ENCODE measurements at regions not wholly inside any gene's neighbourhood (a gene's known extent, or its start where the extent isn't known, plus 50 kb on each side); places are given as distances from the start of the nearest gene placed in this dataset.
A peak's percentile ranks its signal among the peaks of the same experiment; 100 is the strongest.
"Not testable (repeated sequence)": the region's sequence is repeated elsewhere in the genome, so short reads cannot be mapped to it uniquely, and the experiment has no call there.

DNA sequence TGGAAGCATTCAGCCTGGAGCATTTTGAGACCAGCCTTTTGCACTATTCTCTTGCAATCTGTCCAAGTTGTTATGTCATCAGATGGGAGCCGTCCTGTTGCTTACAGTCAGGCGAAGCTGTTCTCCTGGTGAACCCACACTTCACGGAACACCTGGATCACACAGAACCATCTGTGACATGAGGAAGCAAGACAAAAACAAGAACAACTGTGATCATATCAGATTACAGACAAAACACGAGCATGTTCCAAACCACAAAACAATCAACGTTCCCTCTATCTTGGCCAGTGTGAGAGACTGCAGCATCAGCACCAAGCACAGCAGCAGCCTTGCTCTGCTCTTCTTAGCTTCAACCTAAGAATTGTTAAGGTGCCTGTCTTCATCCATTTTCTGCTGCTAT is 180.5 kb upstream of the SFSWAP start:
- DNase-seq (ENCODE audit: low spot score) = no peak

DNA sequence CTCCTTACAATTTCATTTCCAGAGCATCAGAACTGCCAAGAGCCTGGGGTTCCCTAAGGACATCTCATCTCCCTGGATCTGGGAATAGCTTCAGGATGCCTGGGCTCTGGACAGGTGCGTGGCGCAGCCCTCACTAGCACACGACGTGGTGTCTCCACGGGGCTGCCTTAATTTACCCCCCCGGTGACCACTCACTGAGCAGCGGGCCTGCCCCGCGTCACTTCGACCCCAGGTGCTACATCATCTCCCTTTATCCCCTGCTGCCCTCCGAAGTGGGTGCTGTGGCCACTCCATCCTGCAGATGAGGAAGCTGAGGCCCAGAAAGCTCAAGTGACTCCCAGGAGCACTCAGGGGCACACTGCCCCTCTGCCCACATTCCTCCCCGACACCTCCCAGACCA is 177.8 kb upstream of the SFSWAP start:
- peak; percentile 51 for DNase-seq (ENCODE audit: low spot score)

DNA sequence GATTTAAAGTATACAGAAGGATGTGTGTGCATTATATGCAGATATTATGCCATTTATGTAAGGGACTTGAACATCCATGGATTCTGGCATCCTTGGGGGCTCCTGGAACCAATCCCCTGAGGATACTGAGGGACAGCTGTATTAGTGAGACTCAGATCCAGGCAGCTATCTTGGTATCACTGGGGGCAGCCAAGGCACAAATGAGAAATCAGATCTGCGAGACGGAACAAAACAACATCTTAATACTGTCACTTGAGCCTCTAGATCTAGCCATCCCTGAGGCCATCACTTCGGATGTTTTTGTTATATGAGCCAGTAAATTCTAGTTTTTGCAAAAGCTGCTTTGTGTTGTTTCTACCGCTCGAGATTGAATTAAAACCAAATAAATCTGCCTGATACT is 175.1 kb upstream of the SFSWAP start:
- DNase-seq (ENCODE audit: low spot score) = no peak

DNA sequence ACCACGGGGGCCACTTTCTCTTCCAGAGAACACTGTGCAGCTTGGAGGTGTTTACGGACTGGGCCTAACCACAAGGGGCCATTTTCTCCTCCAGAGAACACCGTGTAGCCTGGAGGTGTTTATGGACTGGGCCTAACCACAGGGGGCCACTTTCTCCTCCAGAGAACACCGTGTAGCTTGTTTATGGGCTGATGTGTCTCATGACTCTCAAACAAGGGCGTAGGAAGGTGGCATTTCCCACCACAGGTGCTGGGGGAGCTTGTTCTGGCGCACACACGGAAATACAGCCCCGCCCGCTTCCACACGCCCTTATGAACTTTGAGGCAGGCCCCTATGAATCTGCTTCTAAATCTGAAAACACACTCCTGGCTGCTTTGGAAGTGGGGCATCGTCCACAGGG is 174.6 kb upstream of the SFSWAP start:
- DNase-seq (ENCODE audit: low spot score) = peak; percentile 16

DNA sequence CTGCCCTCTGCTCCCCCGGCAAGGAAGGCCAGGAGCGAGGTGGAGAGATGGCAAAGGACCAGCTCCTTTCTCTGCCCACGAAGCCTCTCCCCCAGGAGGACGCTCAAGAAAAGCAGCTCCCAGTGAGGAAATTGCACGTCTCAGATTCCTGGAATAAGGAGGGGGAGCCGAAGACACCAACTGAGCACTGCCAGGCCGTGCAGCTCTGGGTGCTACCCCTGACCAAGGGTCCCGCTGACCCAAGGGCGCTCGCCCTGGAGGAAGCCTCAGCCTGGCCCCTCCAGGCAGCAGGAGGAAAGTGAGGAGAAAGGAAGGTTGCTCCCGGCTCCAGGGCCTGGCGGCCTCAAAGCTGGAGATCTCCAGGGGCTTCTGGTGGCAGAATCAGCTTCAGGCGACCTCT is 174.1 kb upstream of the SFSWAP start:
- peak; percentile 77 for DNase-seq (ENCODE audit: low spot score)

DNA sequence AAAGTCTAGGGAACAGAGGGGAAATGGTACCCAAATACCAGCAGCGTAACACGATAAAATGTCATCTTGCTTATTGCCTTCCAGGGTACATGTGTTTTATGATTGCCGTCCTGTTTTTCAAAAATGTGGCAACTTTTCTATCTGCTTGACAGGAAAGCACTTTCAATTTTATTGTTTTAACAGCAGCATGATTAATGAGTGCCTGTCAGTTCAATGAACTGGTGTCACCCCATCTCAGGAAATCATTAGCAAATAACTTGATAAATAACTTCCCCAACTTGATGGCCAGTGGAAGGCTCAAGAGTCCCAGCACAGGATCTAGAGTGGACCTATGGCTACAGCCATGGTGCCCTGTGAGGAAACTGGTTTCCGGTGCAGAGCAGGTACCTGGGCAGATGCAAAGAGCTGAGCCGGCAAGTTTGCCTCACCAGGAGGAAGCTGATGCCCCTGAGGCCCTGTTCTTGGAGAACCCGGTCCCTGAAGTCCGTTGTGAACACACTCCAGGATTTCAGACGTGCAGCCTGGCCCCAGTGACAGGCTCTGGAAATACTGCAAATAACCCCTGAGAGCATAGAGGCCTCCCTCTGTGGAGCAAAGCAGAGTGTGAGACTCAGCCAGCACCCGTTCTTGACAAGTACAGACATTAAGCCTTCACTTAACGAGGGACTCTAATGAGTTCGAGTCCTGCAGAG is 173.5 kb upstream of the SFSWAP start:
- peak; percentile 75 for DNase-seq (ENCODE audit: low spot score)

DNA sequence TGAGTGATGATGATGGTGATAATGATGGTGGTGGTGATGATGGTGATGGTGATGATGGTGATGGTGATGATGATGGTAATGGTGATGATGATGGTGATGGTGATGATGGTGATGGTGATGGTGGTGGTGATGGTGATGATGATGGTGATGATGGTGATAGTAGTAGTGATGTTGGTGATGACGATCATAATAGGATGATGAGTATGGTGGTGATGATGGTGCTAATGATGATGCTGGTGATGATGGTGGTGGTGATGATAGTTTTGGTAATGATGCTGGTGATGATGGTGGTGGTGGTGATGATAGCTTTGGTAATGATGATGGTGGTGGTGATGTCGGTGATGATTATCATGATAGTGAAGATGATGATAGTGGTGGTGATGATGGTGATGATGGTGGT is 171.5 kb upstream of the SFSWAP start:
- DNase-seq (ENCODE audit: low spot score) = no peak

DNA sequence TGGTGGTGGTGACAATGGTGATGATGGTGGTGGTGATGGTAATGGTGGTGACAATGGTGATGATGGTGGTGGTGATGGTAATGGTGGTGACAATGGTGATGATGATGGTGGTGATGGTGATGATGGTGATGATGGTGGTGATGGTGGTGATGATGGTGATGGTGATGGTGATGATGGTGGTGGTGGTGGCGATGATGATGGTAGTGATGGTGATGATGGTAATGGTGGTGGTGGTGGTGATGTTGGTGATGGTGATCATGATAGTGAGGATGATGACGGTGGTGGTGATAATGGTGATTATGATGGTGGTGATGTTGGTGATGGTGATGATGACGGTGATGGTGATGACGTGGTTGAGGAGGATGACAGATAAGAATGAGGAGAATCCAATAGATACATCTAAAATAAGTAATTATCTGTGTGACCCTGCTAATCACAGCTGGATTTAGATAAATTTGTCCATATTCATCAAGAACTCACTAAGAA is 170.7 kb upstream of the SFSWAP start:
- DNase-seq (ENCODE audit: low spot score) = no peak

DNA sequence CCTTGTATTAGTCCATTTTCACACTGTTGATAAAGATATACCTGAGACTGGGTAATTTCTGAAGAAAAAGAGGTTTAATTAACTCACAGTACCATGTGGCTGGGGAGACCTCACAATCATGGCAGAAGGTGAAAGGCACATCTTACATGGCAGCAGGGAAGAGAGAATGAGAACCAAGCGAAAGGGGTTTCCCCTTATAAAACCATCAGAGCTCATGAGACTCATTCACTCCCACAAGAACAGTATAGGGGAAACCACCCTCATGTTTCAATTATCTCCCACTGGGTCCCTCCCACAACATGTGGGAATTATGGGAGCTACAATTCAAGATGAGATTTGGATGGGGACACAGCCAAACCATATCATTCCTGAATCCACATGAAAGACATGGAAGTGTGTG is 169.4 kb upstream of the SFSWAP start:
- DNase-seq (ENCODE audit: low spot score) = not testable (repeated sequence)

DNA sequence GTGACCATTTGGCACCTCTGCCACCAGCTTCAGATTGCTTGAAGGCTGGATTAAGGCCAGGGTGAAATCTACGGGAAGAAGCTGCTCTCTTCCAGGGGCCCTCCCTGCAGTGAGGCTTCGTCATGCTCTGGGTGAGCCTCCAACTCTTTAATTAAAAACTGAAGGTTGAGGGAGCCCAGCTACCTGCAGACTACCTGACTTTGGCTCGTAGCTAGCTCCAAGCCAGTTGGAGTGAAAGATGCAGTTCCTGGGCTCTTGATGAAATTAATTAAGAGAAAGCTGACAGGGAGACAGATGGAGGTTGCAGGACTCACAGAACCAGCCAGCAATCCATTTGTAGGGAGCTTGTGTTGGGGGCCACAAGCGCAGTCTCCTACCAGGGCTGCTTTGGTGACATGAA is 168.5 kb upstream of the SFSWAP start:
- DNase-seq (ENCODE audit: low spot score) = no peak

DNA sequence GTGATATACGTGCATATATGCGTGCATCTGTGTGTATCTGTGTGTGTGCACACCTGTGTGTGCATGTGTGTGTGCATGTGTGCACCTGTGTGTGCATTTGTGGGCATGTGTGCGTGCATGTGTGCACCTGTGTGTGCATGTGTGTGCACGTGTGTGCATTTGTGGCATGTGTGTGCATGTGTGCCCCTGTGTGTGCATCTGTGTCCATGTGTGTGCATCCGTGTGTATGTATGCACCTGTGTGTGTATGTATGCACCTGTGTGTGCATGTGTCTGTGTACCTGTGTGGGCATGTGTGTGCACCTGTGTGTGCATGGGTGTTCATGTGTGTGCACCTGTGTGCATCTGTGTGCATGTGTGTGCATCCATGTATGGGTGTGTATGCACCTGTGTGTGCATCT is 167.8 kb upstream of the SFSWAP start:
- DNase-seq (ENCODE audit: low spot score) = no peak

DNA sequence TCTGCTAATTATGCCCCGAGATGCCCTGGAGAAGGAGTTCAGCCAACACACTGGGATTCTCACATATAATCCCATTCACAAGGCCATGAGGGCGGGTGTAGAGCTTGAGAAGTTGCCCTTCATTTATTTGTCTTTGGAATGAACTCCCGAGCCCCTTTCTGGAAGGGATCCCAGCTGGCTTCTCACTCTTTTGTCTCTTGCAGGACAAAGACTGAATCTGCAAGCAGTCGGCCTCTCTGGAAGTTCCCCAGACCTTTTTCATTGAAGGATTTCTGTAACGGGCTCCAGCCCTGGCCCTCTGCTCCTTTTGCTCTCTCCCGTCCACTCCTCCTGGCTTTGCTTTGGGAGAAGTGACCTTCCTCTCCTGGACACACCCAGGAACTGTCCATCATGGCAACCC is 163.3 kb upstream of the SFSWAP start:
- no peak for DNase-seq (ENCODE audit: low spot score)

DNA sequence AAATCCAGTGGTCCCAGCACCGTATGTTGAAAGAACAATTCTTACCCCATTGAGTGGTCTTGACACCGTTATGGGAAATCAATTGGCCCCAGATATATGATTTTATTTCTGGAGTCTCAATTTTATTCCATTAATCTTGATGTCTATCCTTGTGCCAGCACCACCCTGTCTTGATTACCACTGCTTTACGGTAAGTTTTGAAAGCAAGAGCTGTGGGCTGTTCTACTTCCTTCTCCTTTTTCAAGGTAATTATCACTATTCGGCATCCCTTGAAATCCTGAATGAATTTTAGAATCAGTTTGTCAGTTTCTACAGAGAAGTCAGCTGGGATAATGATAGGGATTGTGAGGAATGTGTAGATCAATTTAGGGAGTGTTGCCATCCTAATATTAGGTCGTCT is 160.8 kb upstream of the SFSWAP start:
- DNase-seq (ENCODE audit: low spot score) = no peak

DNA sequence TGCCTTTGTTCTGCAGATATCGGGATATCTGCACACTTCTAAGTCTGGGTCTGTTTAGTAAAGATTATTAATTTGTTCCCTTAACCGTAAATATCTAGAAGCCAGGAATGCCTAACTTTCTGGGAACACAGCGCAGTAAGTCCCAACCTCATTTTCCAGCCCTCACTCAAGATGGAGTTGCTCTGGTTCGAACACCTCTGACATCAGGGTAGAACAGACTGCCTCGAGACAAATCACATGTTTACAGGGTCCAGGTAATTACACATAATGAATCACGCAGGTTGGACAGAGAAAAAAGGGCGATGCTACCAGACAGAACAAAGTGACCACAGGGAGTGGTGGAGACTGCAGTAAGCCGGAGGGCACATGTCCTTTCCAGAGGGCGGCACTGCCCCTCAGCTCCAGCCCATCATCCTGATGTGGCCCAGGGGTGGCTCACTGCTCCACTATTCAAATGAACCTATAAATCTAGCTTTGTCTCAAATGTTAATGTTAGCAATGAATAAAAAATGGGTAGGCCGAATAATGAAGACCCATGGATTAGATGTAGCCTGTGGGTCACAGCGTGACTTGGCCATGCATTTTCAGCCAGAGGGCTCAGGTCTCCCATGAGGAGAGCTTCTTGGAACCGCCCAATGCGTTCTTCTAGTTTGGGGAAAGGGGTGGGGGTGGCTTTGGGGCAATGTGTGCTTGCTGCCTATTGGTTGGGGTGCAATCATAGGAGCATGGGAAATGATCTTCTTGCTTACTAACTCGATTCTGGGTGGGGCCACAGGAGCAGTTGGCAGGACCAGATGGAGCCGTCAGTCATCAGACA is 159.0 kb upstream of the SFSWAP start:
- no peak for DNase-seq (ENCODE audit: low spot score)

DNA sequence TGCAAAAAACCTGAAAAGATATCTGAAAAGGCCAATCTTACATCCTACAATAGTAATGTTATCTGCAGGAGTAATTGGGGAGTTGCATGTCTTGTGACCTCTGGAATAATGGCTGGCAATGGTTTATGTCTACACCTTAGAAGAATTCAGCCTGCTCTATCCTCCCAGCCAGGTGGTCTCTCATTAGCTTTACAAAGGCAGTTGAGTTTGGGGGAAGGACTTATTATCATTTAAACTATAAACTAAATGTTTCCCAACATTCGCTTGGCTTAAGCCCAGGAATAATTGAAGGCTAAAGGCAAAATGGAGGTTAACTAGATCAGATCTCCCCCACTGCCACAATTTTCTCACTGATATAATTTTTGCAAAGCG is 158.4 kb upstream of the SFSWAP start:
- DNase-seq (ENCODE audit: low spot score) = no peak

DNA sequence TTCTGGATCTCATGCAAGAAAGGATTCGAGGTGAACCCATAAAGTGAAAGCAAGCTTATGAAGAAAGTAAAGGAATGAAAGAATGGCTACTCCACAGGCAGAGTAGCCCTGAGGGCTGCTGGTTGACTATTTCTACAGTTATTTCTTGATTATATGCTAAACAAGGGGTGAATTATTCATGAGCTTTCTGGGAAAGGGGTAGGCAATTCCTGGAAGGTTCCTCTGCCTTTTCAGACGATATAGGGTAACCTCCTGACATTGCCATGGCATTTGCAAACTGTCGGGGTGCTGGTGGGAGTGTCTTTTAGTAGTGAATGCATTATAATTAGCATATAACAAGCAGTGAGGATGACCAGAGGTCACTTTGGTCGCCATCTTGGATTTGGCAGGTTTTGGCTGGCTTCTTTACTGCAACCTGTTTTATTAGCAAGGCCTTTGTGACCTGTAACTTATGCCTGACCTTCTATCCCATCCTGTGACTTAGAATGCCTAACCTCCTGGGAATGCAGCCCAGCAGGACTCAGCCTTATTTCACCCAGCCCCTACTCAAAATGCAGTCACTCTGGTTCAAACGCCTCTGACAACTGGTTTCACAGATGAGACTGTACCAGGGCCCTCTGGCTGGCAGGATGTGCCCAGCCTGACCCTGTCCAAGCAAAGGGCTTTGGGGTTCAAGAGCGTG is 157.7 kb upstream of the SFSWAP start:
- no peak for DNase-seq (ENCODE audit: low spot score)

DNA sequence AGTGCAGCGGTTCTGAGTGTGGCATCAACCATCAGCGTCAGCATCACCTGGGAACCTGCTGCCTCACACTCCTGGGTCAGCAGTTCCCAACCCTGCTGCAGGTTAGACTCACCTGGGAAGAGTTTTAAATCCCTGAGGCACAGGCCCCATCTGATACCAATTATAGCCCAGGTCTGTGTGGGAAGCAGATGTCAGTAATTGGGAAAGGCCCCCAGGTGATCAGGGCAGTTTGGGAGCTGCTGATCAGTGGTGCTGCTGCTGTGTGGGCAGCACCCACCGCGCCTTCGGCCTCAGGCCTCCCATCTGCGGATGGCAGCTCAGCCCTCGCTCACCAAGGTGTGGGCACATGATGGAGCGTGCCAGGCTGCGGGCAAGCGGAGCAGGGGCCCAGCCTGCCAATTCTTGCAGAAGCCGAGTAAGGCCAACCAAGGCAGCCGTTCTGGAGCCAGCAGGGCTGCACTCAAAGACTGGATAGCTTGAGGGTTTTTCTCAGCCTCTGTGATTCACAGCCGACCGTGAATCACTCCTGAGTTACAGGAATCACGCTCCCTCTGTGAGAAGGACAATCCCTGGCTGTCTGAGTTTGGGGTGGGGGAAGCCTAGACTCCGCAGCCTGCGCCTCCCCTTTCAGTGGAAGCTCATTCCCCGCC is 155.6 kb upstream of the SFSWAP start:
- DNase-seq (ENCODE audit: low spot score) = no peak

DNA sequence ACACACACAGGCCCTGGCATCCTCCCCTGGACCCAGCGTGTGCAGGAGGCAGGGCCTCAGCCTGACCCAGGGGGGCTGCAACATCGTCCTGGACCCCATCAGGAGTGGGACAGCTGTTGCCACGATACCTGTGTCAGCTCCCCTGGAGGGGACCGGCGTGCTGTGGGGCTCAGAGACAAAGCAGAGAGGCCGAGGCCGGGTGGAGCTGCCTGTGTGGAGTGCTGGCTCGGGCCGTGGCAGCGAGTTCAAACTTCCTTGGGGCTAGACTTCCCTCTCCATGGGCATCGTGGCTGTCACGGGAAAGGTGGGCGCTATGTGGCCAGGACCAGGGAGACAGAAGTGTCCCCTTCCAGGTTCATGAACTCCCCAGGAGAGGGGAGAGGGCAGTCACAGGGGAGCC is 155.0 kb upstream of the SFSWAP start:
- DNase-seq (ENCODE audit: low spot score) = no peak

DNA sequence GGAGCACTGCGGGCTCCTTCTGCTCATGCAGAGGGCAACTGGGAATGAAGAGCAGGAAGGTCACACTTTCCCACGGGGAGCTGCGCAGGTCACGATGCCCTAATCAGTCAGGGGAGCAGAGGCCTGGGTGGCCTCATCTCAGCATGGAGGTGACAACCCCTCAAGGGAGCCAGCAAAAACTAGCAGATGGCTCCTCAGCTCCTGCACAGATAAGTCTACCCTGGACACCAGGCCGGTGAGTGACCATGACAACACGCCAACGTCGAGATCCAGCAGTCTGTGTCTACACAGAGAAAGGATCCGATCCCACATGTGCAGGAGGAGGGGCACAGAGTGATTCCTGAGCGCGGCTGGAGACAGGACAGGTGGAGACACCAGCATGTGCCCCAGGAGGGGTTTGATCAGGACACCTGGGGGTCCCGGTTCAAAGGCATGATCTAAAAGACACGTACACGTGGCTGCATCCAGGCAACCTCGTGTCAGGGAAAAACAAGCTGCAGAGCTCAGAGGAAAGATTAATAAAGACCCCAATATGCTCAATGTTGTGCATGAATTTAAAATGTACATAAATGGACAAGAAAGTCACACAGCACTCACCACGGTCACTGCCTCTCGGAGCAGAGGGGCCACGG is 153.7 kb upstream of the SFSWAP start:
- DNase-seq (ENCODE audit: low spot score) = no peak

DNA sequence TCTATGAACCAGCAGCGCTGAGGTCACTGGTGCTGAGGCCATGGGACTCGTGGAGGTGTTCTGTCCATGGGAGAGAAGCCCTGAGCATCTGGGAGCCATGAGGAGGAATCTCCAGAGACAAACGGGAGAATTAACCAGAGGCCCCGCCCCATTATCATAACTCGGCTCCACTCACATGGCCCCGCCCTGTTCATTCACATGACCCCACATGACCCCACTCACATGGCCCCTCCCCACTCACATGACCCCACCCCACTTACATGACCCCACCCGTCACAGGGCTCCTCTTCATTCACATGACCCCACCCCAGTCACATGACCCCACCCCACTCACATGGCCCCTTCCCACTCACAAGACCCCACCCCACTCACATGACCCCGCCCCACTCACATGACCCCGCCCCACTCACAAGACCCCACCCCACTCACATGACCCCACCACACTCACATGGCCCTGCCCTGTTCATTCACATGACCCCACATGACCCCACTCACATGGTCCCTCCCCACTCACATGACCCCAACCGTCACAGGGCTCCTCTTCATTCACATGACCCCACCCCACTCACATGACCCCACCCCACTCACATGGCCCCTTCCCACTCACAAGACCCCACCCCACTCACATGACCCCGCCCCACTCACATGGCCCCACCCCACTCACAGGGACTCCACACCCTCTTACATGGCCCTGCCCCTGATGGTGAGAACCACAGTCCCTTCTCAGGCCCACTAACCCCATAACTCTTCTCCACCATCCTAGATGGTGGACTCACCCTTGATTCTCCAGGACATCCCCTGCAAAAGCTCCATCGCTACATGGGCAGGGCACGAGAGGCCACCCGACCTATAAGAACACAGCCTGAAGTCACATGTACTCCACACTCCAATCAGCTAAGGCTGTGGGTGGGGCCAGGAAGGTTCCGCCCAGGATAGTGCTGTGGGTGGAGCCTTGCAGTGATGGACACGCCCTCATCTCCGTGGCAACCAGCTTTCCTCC is 151.1 kb upstream of the SFSWAP start:
- DNase-seq (ENCODE audit: low spot score) = no peak
